ENCODE measurements at regions not wholly inside any gene's neighbourhood (a gene's known extent, or its start where the extent isn't known, plus 50 kb on each side); places are given as distances from the start of the nearest gene placed in this dataset.

GRCh38 chr6:62914530-62914929 is 296.7 kb upstream of the FKBP1C start:
- Histone ChIP-seq H2AFZ (replicated peaks; ENCODE audit: low read length, poor library complexity) (no peak overlapping the region), H4K20me1 (ENCODE audit: insufficient read depth, low read length) (no peaks in the 10 kb centered on the region), H2BK5ac (ENCODE audit: low read depth, low read length, poor library complexity, severe bottlenecking) (no peak overlapping the region), H2BK120ac (ENCODE audit: low read depth, low read length) (no peak overlapping the region), H2AK5ac (ENCODE audit: low read depth, low read length) (no peak overlapping the region), H3K23ac (ENCODE audit: low read depth, low read length) (no peak overlapping the region), H3K27me3 (ENCODE audit: control insufficient read depth, insufficient read depth, low read length) (no peaks in the 10 kb centered on the region), H3K4ac (ENCODE audit: low read depth, low read length) (no peak overlapping the region), H4K91ac (ENCODE audit: insufficient read depth, low read depth, low read length) (no peak overlapping the region), H3K4me3 (ENCODE audit: insufficient read depth, low read depth, low read length) (no peak overlapping the region), H4K5ac (ENCODE audit: low read depth, low read length) (no peak overlapping the region), H2BK15ac (ENCODE audit: low read depth, low read length) (no peak overlapping the region), H3K9me1 (ENCODE audit: insufficient read depth, low read length) (no peaks in the 10 kb centered on the region), H3K18ac (ENCODE audit: low read depth, low read length) (no peak overlapping the region), H3K36me3 (ENCODE audit: control insufficient read depth, insufficient read depth, low read length) (no peaks in the 10 kb centered on the region), H3K79me1 (ENCODE audit: low read depth in 1 of 2, low read length in 2 of 2) (no peaks in the 10 kb centered on the region), H2BK20ac (ENCODE audit: low read depth, low read length) (no peak overlapping the region), H3K27ac (ENCODE audit: insufficient read depth, low read length) (no peak overlapping the region), H3K56ac (ENCODE audit: extremely low read depth, insufficient read depth, low read length) (no peak overlapping the region), H2AK9ac (replicated peaks; ENCODE audit: low read depth, low read length, poor library complexity) (no peak overlapping the region), H3K4me2 (ENCODE audit: low read depth, low read length) (no peak overlapping the region), H3K4me1 (ENCODE audit: control insufficient read depth, insufficient read depth, low read length) (no peaks in the 10 kb centered on the region), H3K14ac (replicated peaks; ENCODE audit: low read depth, low read length) (no peak overlapping the region), H3K9me3 (ENCODE audit: control insufficient read depth, insufficient read depth, low read length) (peaks cover 4% of the 10 kb centered on the region; the same call in 1 of the 2 replicates), H4K8ac (ENCODE audit: low read depth in 2 of 2, low read length in 2 of 2) (no peak overlapping the region), H3K9ac (ENCODE audit: low read depth, low read length) (no peak overlapping the region)
- WGBS, 2 experiments (ENCODE audit: extremely low coverage in 2 of 2, insufficient read length in 1 of 2), result 100% methylated on average over 1 of the region's 4 CpGs; no CpG with 5 or more reads in 1 of the 2 experiments
- intact Hi-C loops (cut with micrococcal nuclease) (no loop called here), in situ Hi-C loops (cut with MboI; ENCODE audit: low sequenced_read_pairs) (no loop called here), dilution Hi-C loops (cut with HindIII; ENCODE audit: low sequenced_read_pairs, unreplicated experiment) (no loop called here)
- ATAC-seq (ENCODE audit: low read depth) (no peak), DNase-seq (no peak)
- ChIA-PET CTCF (no interaction called here), POLR2A (ENCODE audit: unreplicated experiment) (no interaction called here)
- TF ChIP-seq CHD1 (IDR thresholded peaks at IDR 0.05; ENCODE audit: low read depth, low read length) (no peak), MAZ (IDR thresholded peaks at IDR 0.05; ENCODE audit: borderline replicate concordance, low read depth, low read length) (no peak), RCOR1 (IDR thresholded peaks at IDR 0.05; ENCODE audit: insufficient replicate concordance, low read length) (no peak), RFX5 (IDR thresholded peaks at IDR 0.05; ENCODE audit: low read depth, low read length) (no peak)
- BruUV-seq (replicated peaks), result no TSS peak

Measured in IMR-90 (cell line).